PC-9 (cell line): ENCODE measurements at regions not wholly inside any gene's neighbourhood (a gene's known extent, or its start where the extent isn't known, plus 50 kb on each side); places are given as distances from the start of the nearest gene placed in this dataset.

ENCODE experiments used
- EZH2 ChIP-seq: fragments of 200-600 bp; sonication (generic); IDR thresholded peaks from 2 replicates; pipeline ENCODE4 v1.8.0; 2017; ENCODE audit warnings: antibody characterized with exemption, low read depth
- TF ChIP-seq, protein P1 (sequence below): fragments of 200-600 bp; sonication (generic); conservative IDR thresholded peaks from 2 replicates; pipeline ENCODE4 v1.6.1; 2017; ENCODE audit warnings: mixed run types, antibody characterized with exemption, mild to moderate bottlenecking, moderate library complexity

GRCh38 chr4:65971686-65972085, 301.4 kb upstream of the EPHA5 start:
- TF ChIP-seq, protein P1, sequence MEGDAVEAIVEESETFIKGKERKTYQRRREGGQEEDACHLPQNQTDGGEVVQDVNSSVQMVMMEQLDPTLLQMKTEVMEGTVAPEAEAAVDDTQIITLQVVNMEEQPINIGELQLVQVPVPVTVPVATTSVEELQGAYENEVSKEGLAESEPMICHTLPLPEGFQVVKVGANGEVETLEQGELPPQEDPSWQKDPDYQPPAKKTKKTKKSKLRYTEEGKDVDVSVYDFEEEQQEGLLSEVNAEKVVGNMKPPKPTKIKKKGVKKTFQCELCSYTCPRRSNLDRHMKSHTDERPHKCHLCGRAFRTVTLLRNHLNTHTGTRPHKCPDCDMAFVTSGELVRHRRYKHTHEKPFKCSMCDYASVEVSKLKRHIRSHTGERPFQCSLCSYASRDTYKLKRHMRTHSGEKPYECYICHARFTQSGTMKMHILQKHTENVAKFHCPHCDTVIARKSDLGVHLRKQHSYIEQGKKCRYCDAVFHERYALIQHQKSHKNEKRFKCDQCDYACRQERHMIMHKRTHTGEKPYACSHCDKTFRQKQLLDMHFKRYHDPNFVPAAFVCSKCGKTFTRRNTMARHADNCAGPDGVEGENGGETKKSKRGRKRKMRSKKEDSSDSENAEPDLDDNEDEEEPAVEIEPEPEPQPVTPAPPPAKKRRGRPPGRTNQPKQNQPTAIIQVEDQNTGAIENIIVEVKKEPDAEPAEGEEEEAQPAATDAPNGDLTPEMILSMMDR = no peak
- no peak for TF ChIP-seq EZH2
